Progenitor cell of endocrine pancreas (in vitro differentiated cells): ENCODE measurements at regions not wholly inside any gene's neighbourhood (a gene's known extent, or its start where the extent isn't known, plus 50 kb on each side); places are given as distances from the start of the nearest gene placed in this dataset.

ENCODE experiments used
- DNase-seq: peaks from one replicate; pipeline ENCODE4 v3.0.0; 2021; ENCODE audit warnings: low spot score; ENCODE audit not compliant: unreplicated experiment
- H3K27ac Mint-ChIP-seq: 2 replicates; pipeline ENCODE4 v1.8.0; 2021; ENCODE audit warnings: mild to moderate bottlenecking, moderate library complexity, mixed read lengths
- H3K27me3 Mint-ChIP-seq: 2 replicates; pipeline ENCODE4 v1.8.0; 2021; ENCODE audit warnings: mixed read lengths
- H3K36me3 Mint-ChIP-seq: 2 replicates; pipeline ENCODE4 v1.8.0; 2022; ENCODE audit warnings: mixed read lengths; ENCODE audit not compliant: insufficient read depth
- H3K4me1 Mint-ChIP-seq: 2 replicates; pipeline ENCODE4 v1.8.0; 2021; ENCODE audit warnings: low read depth, mixed read lengths
- H3K4me3 Mint-ChIP-seq: 2 replicates; pipeline ENCODE4 v1.8.0; 2021; ENCODE audit warnings: low read depth, mild to moderate bottlenecking, moderate library complexity, mixed read lengths
- H3K9me3 Mint-ChIP-seq: 2 replicates; pipeline ENCODE4 v1.8.0; 2021; ENCODE audit warnings: low read depth, mixed read lengths
- TF ChIP-seq, protein P1 (sequence below): fragments of 200-600 bp; sonication (generic); IDR thresholded peaks from one replicate; pipeline ENCODE4 v1.5.0; 2021; ENCODE audit warnings: antibody characterized with exemption, mild to moderate bottlenecking; ENCODE audit not compliant: unreplicated experiment

DNA sequence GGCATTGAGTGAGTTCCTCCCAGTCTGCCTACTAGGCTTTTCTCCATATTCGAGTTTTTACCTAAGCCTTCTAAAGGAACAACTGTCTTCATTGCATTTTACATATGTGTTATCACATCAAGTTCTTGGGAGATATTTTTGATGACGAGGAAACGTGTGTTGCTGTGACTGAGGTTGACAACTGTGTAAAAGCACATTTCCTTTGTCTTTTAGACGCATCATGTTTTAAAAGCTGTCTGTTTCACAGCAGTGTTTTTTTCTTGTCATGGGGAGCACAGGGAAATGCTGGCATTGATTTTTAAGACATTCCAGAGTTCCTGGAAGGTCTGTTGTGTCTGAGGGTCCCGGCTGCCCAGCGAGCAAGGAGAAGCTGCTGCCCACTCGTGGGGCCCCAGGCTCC, 381.8 kb downstream of the DCDC2C start:
- peaks cover 28% of the 10 kb centered on the region for H3K4me1 Mint-ChIP-seq
- H3K36me3 Mint-ChIP-seq = peaks cover 3% of the 10 kb centered on the region
- peak overlapping the region; percentile 60 for H3K27ac Mint-ChIP-seq
- H3K27me3 Mint-ChIP-seq = no peaks in the 10 kb centered on the region
- DNase-seq = no peak
- no peak overlapping the region for H3K4me3 Mint-ChIP-seq
- H3K9me3 Mint-ChIP-seq = peaks cover 9% of the 10 kb centered on the region
- TF ChIP-seq, protein P1, sequence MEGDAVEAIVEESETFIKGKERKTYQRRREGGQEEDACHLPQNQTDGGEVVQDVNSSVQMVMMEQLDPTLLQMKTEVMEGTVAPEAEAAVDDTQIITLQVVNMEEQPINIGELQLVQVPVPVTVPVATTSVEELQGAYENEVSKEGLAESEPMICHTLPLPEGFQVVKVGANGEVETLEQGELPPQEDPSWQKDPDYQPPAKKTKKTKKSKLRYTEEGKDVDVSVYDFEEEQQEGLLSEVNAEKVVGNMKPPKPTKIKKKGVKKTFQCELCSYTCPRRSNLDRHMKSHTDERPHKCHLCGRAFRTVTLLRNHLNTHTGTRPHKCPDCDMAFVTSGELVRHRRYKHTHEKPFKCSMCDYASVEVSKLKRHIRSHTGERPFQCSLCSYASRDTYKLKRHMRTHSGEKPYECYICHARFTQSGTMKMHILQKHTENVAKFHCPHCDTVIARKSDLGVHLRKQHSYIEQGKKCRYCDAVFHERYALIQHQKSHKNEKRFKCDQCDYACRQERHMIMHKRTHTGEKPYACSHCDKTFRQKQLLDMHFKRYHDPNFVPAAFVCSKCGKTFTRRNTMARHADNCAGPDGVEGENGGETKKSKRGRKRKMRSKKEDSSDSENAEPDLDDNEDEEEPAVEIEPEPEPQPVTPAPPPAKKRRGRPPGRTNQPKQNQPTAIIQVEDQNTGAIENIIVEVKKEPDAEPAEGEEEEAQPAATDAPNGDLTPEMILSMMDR = no peak

DNA sequence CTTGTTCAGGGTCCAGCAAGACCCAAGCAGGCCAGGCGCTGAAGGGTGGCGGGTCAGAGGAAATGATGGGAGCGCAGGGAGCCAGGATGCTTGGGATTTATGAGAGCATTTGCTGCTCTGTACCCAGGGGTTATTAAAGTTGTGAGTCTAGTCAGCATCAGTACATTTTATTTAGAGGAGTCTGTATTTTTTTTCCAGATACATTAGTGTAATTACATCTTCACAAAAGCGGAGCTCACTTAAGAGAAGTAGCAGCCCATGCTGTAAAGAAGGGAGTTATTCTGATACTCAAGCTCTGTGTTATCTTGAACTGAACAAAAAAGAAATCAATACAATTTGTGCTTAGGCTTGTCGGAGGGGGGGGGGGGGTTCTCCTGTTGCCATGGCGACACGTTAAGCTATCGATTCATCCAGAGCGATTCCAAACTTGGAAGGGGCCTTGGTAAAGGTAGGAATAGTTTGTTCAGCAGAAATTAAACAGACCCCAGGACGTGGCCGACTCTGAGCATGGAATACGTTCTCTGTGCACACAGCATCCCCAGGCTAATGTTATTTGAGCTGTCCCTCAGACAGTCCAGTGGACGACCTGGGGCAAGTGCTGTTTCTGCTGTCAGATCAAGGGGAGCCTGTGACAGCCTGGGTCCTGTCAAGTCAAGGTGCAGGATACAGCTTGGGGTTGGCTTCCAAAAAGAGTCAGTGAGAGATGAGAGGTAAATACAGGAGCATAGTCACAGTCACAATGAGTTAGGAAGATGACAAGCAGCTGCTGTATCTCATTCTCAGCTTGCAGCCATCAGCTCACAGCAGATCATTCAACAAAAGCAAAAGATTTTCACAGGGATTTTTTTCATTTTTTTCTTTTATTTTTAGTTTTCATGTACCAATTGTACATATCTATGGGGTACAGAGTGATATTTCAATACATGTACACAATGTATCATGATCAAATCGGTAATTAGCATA, 387.6 kb downstream of the DCDC2C start:
- Mint-ChIP-seq H3K4me1 (peaks cover 43% of the 10 kb centered on the region), H3K27ac (peak overlapping the region; percentile 89), H3K36me3 (no peaks in the 10 kb centered on the region), H3K9me3 (peaks cover 8% of the 10 kb centered on the region), H3K4me3 (peak overlapping the region; percentile 36), H3K27me3 (no peaks in the 10 kb centered on the region)
- peak; percentile 36 for DNase-seq
- TF ChIP-seq, protein P1 = no peak

DNA sequence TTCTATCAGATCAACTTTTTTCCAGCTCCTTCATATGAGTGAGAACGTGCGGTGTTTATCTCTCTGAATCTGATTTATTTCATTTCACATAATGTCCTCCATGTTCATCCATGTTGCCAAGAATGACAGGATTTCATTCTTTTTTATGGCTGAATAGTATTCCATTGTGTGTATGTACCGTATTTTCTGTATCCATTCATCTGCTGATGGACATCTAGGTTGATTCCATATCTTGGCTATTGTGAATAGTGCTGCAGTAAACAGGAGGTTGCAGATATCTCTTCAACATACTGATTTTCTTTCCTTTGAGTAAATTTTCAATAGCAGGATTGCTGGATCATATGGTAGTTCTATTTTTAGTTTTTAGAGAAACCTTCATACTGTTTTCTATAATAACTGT, 388.5 kb downstream of the DCDC2C start:
- no peaks in the 10 kb centered on the region for H3K27me3 Mint-ChIP-seq
- H3K9me3 Mint-ChIP-seq = peaks cover 8% of the 10 kb centered on the region
- DNase-seq = no peak
- no peak overlapping the region for H3K4me3 Mint-ChIP-seq
- H3K36me3 Mint-ChIP-seq = no peaks in the 10 kb centered on the region
- H3K4me1 Mint-ChIP-seq = peaks cover 46% of the 10 kb centered on the region
- no peak overlapping the region for H3K27ac Mint-ChIP-seq
- TF ChIP-seq, protein P1 = no peak

DNA sequence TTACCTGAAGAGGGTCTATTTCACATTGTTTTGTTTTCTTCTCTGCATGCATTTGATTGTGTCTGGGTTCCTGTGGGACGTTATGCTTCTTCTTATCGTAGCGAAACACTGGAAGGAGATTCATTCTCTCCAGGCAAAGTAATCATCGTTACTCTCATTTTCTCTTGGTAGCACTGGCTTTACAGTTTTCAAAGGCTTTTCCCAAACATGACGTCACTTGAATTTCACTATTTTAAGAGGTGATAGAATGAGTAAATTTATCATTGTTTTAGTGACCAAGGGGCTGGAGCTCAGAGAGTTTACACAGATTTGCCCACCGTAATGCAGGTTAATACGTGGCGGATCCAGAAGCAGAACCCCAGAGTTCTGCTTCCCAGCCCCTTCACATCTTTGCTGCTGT, 391.4 kb downstream of the DCDC2C start:
- no peak overlapping the region for H3K27ac Mint-ChIP-seq
- no peaks in the 10 kb centered on the region for H3K36me3 Mint-ChIP-seq
- no peak for DNase-seq
- peaks cover 36% of the 10 kb centered on the region for H3K4me1 Mint-ChIP-seq
- no peak overlapping the region for H3K4me3 Mint-ChIP-seq
- no peaks in the 10 kb centered on the region for H3K27me3 Mint-ChIP-seq
- TF ChIP-seq, protein P1 = no peak
- peaks cover 8% of the 10 kb centered on the region for H3K9me3 Mint-ChIP-seq

DNA sequence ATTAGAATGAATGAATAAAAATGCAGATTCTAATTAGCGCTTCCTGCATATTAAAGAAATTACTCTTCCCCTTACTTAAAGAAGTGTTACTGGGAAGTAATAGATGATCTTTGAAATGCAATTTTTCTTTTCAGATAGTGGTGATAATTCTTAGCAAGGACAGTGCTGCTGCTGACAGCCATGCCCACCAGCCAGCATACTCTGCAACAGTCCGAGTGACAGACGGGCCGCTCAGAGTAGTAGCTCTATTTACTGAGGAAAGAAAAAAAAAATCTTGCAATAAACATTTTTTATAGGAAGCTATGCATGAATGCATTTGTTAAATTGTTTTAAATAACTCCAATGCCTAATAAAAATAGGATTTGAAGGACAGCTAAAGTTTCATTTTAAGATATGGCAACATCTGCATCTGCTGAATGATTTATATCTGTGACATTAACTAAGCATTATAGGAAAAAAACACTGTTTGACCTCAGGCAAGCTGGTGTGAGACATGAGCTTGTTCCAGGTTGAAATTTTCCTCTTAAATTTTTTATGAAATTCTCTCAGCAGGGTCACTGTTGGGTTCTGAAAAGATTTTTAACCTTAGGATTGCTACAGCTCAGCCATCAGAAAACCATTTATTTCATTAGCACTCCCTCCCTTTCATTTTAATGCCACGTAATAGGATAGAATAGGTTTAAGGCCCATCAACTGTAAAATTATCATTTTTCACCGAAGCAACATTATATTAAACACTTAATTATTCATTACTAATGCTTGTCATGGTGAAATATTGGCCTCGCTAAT, 393.8 kb downstream of the DCDC2C start:
- H3K4me3 Mint-ChIP-seq = no peak overlapping the region
- no peaks in the 10 kb centered on the region for H3K36me3 Mint-ChIP-seq
- DNase-seq = no peak
- peaks cover 16% of the 10 kb centered on the region for H3K4me1 Mint-ChIP-seq
- TF ChIP-seq, protein P1 = no peak
- no peaks in the 10 kb centered on the region for H3K27me3 Mint-ChIP-seq
- H3K9me3 Mint-ChIP-seq = peaks cover 8% of the 10 kb centered on the region
- peak overlapping the region; percentile 20 for H3K27ac Mint-ChIP-seq
